IMR-90 (cell line): ENCODE measurements at regions not wholly inside any gene's neighbourhood (a gene's known extent, or its start where the extent isn't known, plus 50 kb on each side); places are given as distances from the start of the nearest gene placed in this dataset.

Experiments used
- ATAC-seq: fragments of 200-7000 bp; cut with Tn5 transposase; 2 replicates; pipeline ENCODE4 v1.9.1; 2020; ENCODE audit warnings: low read depth, mild to moderate bottlenecking, moderate library complexity
- BruUV-seq: library from RNA; stranded (reverse); fragments of 400-500 nt; replicated peaks from 2 replicates; lab custom pipeline; 2021; lab: Mats Ljungman, UMichigan
- CTCF ChIA-PET: fragments of 300-600 bp; formaldehyde crosslinking; extraction: SDS; loops from one replicate; lab custom pipeline; 2021; ENCODE audit warnings: antibody characterized with exemption; lab: Yijun Ruan, JAX
- POLR2A ChIA-PET: fragments of 300-600 bp; sonication (Branson Sonifier 250); formaldehyde crosslinking; loops from one replicate; lab custom pipeline; 2022; ENCODE audit warnings: antibody characterized with exemption; ENCODE audit not compliant: unreplicated experiment; lab: Charles Lee
- DNase-seq: peaks from one replicate; pipeline ENCODE4 v3.0.0; 2013
- H2AFZ ChIP-seq: replicated peaks from 2 replicates; pipeline ENCODE3; 2013; ENCODE audit warnings: low read length, mild to moderate bottlenecking; ENCODE audit not compliant: poor library complexity
- H2AK5ac ChIP-seq: 2 replicates; pipeline ENCODE4 v1.6.1; 2013; ENCODE audit warnings: low read depth, low read length, inconsistent platforms
- H2AK9ac ChIP-seq: replicated peaks from 2 replicates; pipeline ENCODE3; 2013; ENCODE audit warnings: mild to moderate bottlenecking, low read depth, low read length, moderate library complexity; ENCODE audit not compliant: poor library complexity
- H2BK120ac ChIP-seq: 2 replicates; pipeline ENCODE4 v1.6.1; 2013; ENCODE audit warnings: low read depth, low read length, inconsistent platforms
- H2BK15ac ChIP-seq: 3 replicates; pipeline ENCODE4 v1.6.1; 2013; ENCODE audit warnings: low read depth, low read length, inconsistent platforms
- H2BK20ac ChIP-seq: 2 replicates; pipeline ENCODE4 v1.6.1; 2013; ENCODE audit warnings: low read depth, mild to moderate bottlenecking, inconsistent platforms, low read length, moderate library complexity
- H2BK5ac ChIP-seq: 2 replicates; pipeline ENCODE4 v1.6.1; 2013; ENCODE audit warnings: mild to moderate bottlenecking, low read depth, low read length, inconsistent platforms; ENCODE audit not compliant: poor library complexity, severe bottlenecking
- H3K14ac ChIP-seq: replicated peaks from 2 replicates; pipeline ENCODE4 v1.6.1; 2013; ENCODE audit warnings: low read depth, low read length, inconsistent platforms
- H3K18ac ChIP-seq: 2 replicates; pipeline ENCODE4 v1.6.1; 2013; ENCODE audit warnings: low read depth, low read length, control low read depth
- H3K23ac ChIP-seq: 2 replicates; pipeline ENCODE4 v1.6.1; 2013; ENCODE audit warnings: low read depth, low read length, inconsistent platforms
- H3K27ac ChIP-seq: 2 replicates; pipeline ENCODE4 v1.5.1; 2013; ENCODE audit warnings: mild to moderate bottlenecking, control low read depth, low read length; ENCODE audit not compliant: insufficient read depth
- H3K27me3 ChIP-seq: 2 replicates; pipeline ENCODE4 v1.6.1; 2013; ENCODE audit warnings: low read length; ENCODE audit not compliant: control insufficient read depth, insufficient read depth
- H3K36me3 ChIP-seq: 2 replicates; pipeline ENCODE4 v1.6.1; 2013; ENCODE audit warnings: low read length, mixed read lengths; ENCODE audit not compliant: control insufficient read depth, insufficient read depth
- H3K4ac ChIP-seq: 2 replicates; pipeline ENCODE4 v1.6.1; 2013; ENCODE audit warnings: low read depth, low read length, inconsistent platforms
- H3K4me1 ChIP-seq: 2 replicates; pipeline ENCODE4 v1.6.1; 2013; ENCODE audit warnings: low read length, mixed read lengths; ENCODE audit not compliant: control insufficient read depth, insufficient read depth
- H3K4me2 ChIP-seq: 2 replicates; pipeline ENCODE4 v1.6.1; 2013; ENCODE audit warnings: low read depth, mild to moderate bottlenecking, control low read depth, low read length, moderate library complexity
- H3K4me3 ChIP-seq: 2 replicates; pipeline ENCODE4 v1.5.1; 2013; ENCODE audit warnings: low read depth, mild to moderate bottlenecking, control low read depth, low read length, moderate library complexity; ENCODE audit not compliant: insufficient read depth
- H3K56ac ChIP-seq: 2 replicates; pipeline ENCODE4 v1.6.1; 2013; ENCODE audit warnings: low read length, inconsistent platforms; ENCODE audit not compliant: insufficient read depth; ENCODE audit errors: extremely low read depth
- H3K79me1 ChIP-seq, 2 experiments: 2 replicates each; pipeline ENCODE4 v1.6.1; 2013; ENCODE audit warnings: low read length in 2 of 2, inconsistent platforms in 1 of 2, low read depth in 1 of 2
- H3K9ac ChIP-seq: 2 replicates; pipeline ENCODE4 v1.6.1; 2013; ENCODE audit warnings: low read depth, low read length, control low read depth
- H3K9me1 ChIP-seq: 2 replicates; pipeline ENCODE4 v1.6.1; 2013; ENCODE audit warnings: low read length, inconsistent platforms; ENCODE audit not compliant: insufficient read depth
- H3K9me3 ChIP-seq: 2 replicates; pipeline ENCODE4 v1.6.1; 2013; ENCODE audit warnings: low read length; ENCODE audit not compliant: control insufficient read depth, insufficient read depth
- H4K20me1 ChIP-seq: 2 replicates; pipeline ENCODE4 v1.6.1; 2013; ENCODE audit warnings: low read length, inconsistent platforms; ENCODE audit not compliant: insufficient read depth
- H4K5ac ChIP-seq: 2 replicates; pipeline ENCODE4 v1.6.1; 2013; ENCODE audit warnings: mild to moderate bottlenecking, low read depth, low read length, control low read depth
- H4K8ac ChIP-seq, 2 experiments: 2 replicates each; pipeline ENCODE4 v1.6.1; 2013; ENCODE audit warnings: low read depth in 2 of 2, low read length in 2 of 2, control low read depth in 1 of 2, inconsistent platforms in 1 of 2
- H4K91ac ChIP-seq: 2 replicates; pipeline ENCODE4 v1.6.1; 2013; ENCODE audit warnings: low read depth, low read length, inconsistent platforms; ENCODE audit not compliant: insufficient read depth
- BHLHE40 ChIP-seq: fragments of 150-350 bp; IDR thresholded peaks from 2 replicates; pipeline ENCODE4 v1.6.1; 2016; ENCODE audit warnings: mild to moderate bottlenecking, low read depth, low read length
- CEBPB ChIP-seq: IDR thresholded peaks from 2 replicates; pipeline ENCODE4 v1.6.1; 2012; ENCODE audit warnings: low read depth, low read length, improper control_type of control experiment
- CHD1 ChIP-seq: IDR thresholded peaks from 2 replicates; pipeline ENCODE4 v1.6.1; 2012; ENCODE audit warnings: low read depth, low read length, improper control_type of control experiment
- FOS ChIP-seq: fragments of 150-350 bp; IDR thresholded peaks from 2 replicates; pipeline ENCODE4 v1.6.1; 2016; ENCODE audit warnings: low read depth, low read length
- MAFK ChIP-seq: IDR thresholded peaks from 2 replicates; pipeline ENCODE4 v1.6.1; 2012; ENCODE audit warnings: low read depth, low read length, improper control_type of control experiment
- MAZ ChIP-seq: IDR thresholded peaks from 2 replicates; pipeline ENCODE4 v1.6.1; 2012; ENCODE audit warnings: low read depth, mild to moderate bottlenecking, low read length, improper control_type of control experiment, moderate library complexity, borderline replicate concordance
- MXI1 ChIP-seq: IDR thresholded peaks from 2 replicates; pipeline ENCODE4 v1.6.1; 2012; ENCODE audit warnings: low read depth, mild to moderate bottlenecking, low read length, moderate library complexity, borderline replicate concordance
- NFE2L2 ChIP-seq: fragments of 150-350 bp; IDR thresholded peaks from 2 replicates; pipeline ENCODE4 v1.6.1; 2016; ENCODE audit warnings: low read depth, mild to moderate bottlenecking, low read length
- POLR2A ChIP-seq: IDR thresholded peaks from 2 replicates; pipeline ENCODE4 v1.6.1; 2012; ENCODE audit warnings: mild to moderate bottlenecking, low read depth, low read length
- RAD21 ChIP-seq: IDR thresholded peaks from 2 replicates; pipeline ENCODE4 v1.6.1; 2012; ENCODE audit warnings: low read length, improper control_type of control experiment
- RCOR1 ChIP-seq: IDR thresholded peaks from 2 replicates; pipeline ENCODE4 v1.6.1; 2012; ENCODE audit warnings: mild to moderate bottlenecking, low read length, improper control_type of control experiment; ENCODE audit not compliant: insufficient replicate concordance
- RFX5 ChIP-seq: IDR thresholded peaks from 2 replicates; pipeline ENCODE4 v1.8.0; 2012; ENCODE audit warnings: low read depth, mild to moderate bottlenecking, low read length, moderate library complexity
- SMC3 ChIP-seq: fragments of 150-350 bp; IDR thresholded peaks from 2 replicates; pipeline ENCODE4 v1.6.1; 2016; ENCODE audit warnings: low read depth, mild to moderate bottlenecking, antibody characterized with exemption, low read length, moderate library complexity
- WGBS, 2 experiments: methylation state at CpG; one replicate each; pipeline versions ENCODE4 v1.1.5 to v1.1.7; 2013; ENCODE audit warnings: missing lambda C conversion rate in 2 of 2; ENCODE audit not compliant: insufficient read length in 1 of 2; ENCODE audit errors: extremely low coverage in 2 of 2; 5-methylcytosine and 5-hydroxymethylcytosine counted together
- dilution Hi-C: fragments of 300-500 bp; cut with HindIII; formaldehyde crosslinking; loops from one replicate; pipeline ENCODE4 v1.14.3; 2018; ENCODE audit warnings: low sequenced_read_pairs; ENCODE audit not compliant: unreplicated experiment
- in situ Hi-C: fragments of 300-500 bp; cut with MboI; formaldehyde crosslinking; loops from 3 replicates; pipeline ENCODE4 v1.14.3; 2019; ENCODE audit warnings: low sequenced_read_pairs, inconsistent platforms, mixed read lengths
- intact Hi-C: fragments of 100-400 bp; cut with micrococcal nuclease; formaldehyde crosslinking; loops from 2 replicates; pipeline ENCODE4 v1.10.0; 2022
- TF ChIP-seq, protein P1 (sequence below): conservative IDR thresholded peaks from 2 replicates; pipeline ENCODE4 v1.5.1; 2012; ENCODE audit warnings: mild to moderate bottlenecking, low read depth, low read length, improper control_type of control experiment
- TF ChIP-seq, protein P2 (sequence below): fragments of 150-350 bp; IDR thresholded peaks from 2 replicates; pipeline ENCODE4 v1.6.1; 2016; ENCODE audit warnings: low read depth, mild to moderate bottlenecking, low read length, moderate library complexity, borderline replicate concordance
- TF ChIP-seq, protein P3 (sequence below): fragments of 150-350 bp; IDR thresholded peaks from 2 replicates; pipeline ENCODE4 v1.6.1; 2017; ENCODE audit warnings: mild to moderate bottlenecking, antibody characterized with exemption, low read length, low read depth

DNA sequence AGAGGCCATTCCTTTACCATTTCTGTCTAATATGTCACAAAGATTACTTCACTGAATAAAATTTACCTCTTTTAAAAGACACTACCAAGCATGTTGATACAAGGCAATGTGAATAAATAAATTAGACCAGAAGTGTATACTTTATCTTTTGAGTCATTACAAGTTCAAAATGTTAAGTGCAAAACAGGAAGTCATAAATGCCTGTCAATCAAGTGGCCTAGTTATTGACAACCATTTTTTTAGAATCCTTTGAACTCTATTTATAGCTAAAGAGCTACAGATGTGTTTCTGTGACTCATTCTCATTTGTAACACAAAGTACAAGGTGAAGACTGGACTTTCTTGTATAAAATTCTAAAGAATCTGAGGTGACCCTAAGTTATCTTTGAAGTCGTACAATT lies 602.7 kb upstream of the SEMA6A start:
- in situ Hi-C loops (no loop called here), intact Hi-C loops (no loop called here), dilution Hi-C loops (no loop called here)
- H3K56ac ChIP-seq: no peak overlapping the region
- no peaks in the 10 kb centered on the region for H3K36me3 ChIP-seq
- H3K27me3 ChIP-seq: no peaks in the 10 kb centered on the region
- H2BK5ac ChIP-seq: no peak overlapping the region
- H3K4ac ChIP-seq: no peak overlapping the region
- no peak overlapping the region for H2AFZ ChIP-seq
- no CpG with 5 or more reads among the region's 1 CpG for WGBS, 2 experiments
- peaks cover 1% of the 10 kb centered on the region; the same call in 1 of the 2 replicates for H3K9me3 ChIP-seq
- no peak for ATAC-seq
- no peak overlapping the region for H2BK120ac ChIP-seq
- POLR2A ChIA-PET: no interaction called here
- H3K4me2 ChIP-seq: no peak overlapping the region
- H3K27ac ChIP-seq: no peak overlapping the region
- H2BK20ac ChIP-seq: no peak overlapping the region
- no peak for DNase-seq
- no peak overlapping the region for H4K91ac ChIP-seq
- no peak overlapping the region for H3K9ac ChIP-seq
- H3K18ac ChIP-seq: no peak overlapping the region
- no TSS peak for BruUV-seq
- H3K4me1 ChIP-seq: no peaks in the 10 kb centered on the region
- no peaks in the 10 kb centered on the region for H3K79me1 ChIP-seq
- no peak overlapping the region for H3K4me3 ChIP-seq
- TF ChIP-seq, protein P1, sequence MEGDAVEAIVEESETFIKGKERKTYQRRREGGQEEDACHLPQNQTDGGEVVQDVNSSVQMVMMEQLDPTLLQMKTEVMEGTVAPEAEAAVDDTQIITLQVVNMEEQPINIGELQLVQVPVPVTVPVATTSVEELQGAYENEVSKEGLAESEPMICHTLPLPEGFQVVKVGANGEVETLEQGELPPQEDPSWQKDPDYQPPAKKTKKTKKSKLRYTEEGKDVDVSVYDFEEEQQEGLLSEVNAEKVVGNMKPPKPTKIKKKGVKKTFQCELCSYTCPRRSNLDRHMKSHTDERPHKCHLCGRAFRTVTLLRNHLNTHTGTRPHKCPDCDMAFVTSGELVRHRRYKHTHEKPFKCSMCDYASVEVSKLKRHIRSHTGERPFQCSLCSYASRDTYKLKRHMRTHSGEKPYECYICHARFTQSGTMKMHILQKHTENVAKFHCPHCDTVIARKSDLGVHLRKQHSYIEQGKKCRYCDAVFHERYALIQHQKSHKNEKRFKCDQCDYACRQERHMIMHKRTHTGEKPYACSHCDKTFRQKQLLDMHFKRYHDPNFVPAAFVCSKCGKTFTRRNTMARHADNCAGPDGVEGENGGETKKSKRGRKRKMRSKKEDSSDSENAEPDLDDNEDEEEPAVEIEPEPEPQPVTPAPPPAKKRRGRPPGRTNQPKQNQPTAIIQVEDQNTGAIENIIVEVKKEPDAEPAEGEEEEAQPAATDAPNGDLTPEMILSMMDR: no peak
- TF ChIP-seq POLR2A (no peak), MAFK (no peak), RFX5 (no peak), RAD21 (no peak), CHD1 (no peak), CEBPB (no peak), MXI1 (no peak), MAZ (no peak), BHLHE40 (no peak), NFE2L2 (no peak), SMC3 (no peak), FOS (no peak), RCOR1 (no peak)
- TF ChIP-seq, protein P2, sequence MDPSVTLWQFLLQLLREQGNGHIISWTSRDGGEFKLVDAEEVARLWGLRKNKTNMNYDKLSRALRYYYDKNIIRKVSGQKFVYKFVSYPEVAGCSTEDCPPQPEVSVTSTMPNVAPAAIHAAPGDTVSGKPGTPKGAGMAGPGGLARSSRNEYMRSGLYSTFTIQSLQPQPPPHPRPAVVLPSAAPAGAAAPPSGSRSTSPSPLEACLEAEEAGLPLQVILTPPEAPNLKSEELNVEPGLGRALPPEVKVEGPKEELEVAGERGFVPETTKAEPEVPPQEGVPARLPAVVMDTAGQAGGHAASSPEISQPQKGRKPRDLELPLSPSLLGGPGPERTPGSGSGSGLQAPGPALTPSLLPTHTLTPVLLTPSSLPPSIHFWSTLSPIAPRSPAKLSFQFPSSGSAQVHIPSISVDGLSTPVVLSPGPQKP: no peak
- TF ChIP-seq, protein P3, sequence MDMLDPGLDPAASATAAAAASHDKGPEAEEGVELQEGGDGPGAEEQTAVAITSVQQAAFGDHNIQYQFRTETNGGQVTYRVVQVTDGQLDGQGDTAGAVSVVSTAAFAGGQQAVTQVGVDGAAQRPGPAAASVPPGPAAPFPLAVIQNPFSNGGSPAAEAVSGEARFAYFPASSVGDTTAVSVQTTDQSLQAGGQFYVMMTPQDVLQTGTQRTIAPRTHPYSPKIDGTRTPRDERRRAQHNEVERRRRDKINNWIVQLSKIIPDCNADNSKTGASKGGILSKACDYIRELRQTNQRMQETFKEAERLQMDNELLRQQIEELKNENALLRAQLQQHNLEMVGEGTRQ: no peak
- H3K23ac ChIP-seq: no peak overlapping the region
- H2BK15ac ChIP-seq: no peak overlapping the region
- H4K20me1 ChIP-seq: no peaks in the 10 kb centered on the region
- H4K5ac ChIP-seq: no peak overlapping the region
- no peak overlapping the region for H4K8ac ChIP-seq
- no peak overlapping the region for H3K14ac ChIP-seq
- CTCF ChIA-PET: no interaction called here
- H3K9me1 ChIP-seq: no peaks in the 10 kb centered on the region
- no peak overlapping the region for H2AK5ac ChIP-seq
- no peak overlapping the region for H2AK9ac ChIP-seq
